ENCODE measurements at regions not wholly inside any gene's neighbourhood (a gene's known extent, or its start where the extent isn't known, plus 50 kb on each side); places are given as distances from the start of the nearest gene placed in this dataset.

DNA sequence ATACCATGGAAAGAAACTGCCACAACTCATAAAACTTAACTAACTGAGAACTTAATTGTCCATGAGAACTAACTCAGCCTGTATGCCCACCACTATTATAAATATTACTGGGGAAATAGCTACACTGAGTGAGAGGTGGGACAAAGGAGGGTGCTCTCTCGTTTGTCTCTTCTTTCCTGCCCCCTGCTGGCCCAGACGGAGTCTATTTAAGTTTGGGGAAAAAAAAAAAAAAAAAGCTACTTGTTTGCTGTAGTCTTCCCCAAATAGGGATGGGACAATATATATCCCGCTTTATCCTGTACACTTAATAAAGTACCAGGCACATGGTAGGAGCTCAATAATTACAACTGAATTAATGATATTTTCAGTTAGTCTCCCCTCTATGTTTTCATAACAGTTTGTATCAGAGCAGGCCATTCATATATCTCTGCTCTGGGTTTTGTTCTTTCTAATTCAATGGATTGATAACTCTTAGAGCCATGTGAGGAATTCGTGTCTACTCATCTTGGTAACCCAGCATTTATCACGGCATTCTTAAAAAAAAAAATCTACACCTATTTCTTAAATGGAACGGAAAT lies 647.6 kb upstream of the PKDCC start:
- no peak for DNase-seq (ENCODE audit: low read depth)

- no peak for DNase-seq (ENCODE audit: low read depth)
These were observed 642.4 kb upstream of the PKDCC start for GRCh38 chr2:41405441-41405840.

GRCh38 chr2:41409328-41409727 lies 638.5 kb upstream of the PKDCC start:
- no peak for DNase-seq (ENCODE audit: low read depth)

- no peak for DNase-seq (ENCODE audit: low read depth)
These were observed 637.8 kb upstream of the PKDCC start for GRCh38 chr2:41410011-41410410.

DNA sequence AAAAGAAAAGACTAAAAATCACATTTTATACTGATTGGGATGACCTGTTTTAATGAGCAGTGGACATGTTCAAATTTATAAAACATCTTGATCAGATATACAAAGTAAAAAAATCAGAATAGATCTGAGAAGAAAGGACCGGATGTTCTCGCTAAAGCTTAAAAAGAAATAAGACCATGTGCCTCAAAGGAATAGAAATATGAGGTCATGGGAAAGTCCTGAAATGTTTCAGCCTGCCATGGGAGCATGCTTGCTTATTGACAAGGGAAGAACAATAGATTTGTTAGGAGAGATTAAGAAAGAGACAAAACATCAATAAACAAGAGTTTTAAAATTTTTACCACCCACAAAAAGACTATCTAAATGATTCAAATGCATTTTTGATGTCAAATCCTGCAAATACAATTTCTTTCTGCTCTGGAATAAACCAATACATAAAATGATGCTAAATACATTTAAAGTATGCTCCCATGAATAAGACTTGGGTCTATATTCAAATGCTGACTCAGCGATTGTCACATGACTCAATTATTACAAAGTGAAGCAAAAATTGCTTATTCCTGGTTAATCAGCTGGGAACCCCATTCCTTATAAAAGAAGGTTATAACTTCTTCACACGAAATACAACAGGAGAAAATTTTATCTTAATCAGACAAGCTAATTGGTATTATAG lies 633.9 kb upstream of the PKDCC start:
- no peak for DNase-seq (ENCODE audit: low read depth)

DNA sequence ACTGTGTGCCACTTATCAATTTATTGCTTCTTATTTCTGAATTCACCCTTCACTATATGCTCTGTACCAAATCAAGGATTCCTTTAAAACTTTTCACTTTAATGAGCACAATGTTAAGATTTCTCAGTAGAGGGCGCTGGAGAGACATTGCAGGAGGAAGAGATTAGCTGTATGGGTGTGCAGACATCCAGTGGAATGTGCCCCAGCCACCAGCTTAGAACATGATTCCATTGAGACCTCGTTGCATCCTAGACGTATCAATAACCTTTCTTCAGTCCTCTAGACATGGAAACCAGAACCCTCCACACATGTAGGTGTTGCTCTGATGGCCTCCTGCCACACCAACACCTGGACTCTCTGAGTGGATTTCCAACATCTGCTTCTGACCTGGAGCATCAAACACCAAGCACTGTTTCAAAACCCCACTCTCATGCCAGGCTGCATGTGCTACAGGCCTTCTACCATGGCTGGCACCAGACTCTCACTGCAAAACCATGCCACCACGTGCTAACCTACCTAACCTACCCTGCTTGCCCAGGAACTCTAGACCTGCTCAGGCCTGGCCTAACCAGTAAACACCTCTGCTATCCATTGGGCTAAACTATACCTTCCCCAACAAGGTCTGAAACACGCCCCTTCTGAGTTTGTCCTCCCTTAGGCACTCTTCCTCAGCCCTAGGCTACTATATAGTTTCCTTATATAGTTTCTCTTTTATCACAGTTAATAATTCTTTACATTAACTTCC lies 633.2 kb upstream of the PKDCC start:
- no peak for DNase-seq (ENCODE audit: low read depth)

GRCh38 chr2:41417511-41417910 lies 630.3 kb upstream of the PKDCC start:
- no peak for DNase-seq (ENCODE audit: low read depth)

GRCh38 chr2:41420219-41420618 lies 627.6 kb upstream of the PKDCC start:
- DNase-seq (ENCODE audit: low read depth), result no peak

GRCh38 chr2:41420872-41421271 lies 626.9 kb upstream of the PKDCC start:
- no peak for DNase-seq (ENCODE audit: low read depth)

- no peak for DNase-seq (ENCODE audit: low read depth)
These were observed 616.1 kb upstream of the PKDCC start for GRCh38 chr2:41431756-41432155.

- no peak for DNase-seq (ENCODE audit: low read depth)
These were observed 615.4 kb upstream of the PKDCC start for GRCh38 chr2:41432459-41432858.

- no peak for DNase-seq (ENCODE audit: low read depth)
These were observed 612.8 kb upstream of the PKDCC start for GRCh38 chr2:41434991-41435390.

DNA sequence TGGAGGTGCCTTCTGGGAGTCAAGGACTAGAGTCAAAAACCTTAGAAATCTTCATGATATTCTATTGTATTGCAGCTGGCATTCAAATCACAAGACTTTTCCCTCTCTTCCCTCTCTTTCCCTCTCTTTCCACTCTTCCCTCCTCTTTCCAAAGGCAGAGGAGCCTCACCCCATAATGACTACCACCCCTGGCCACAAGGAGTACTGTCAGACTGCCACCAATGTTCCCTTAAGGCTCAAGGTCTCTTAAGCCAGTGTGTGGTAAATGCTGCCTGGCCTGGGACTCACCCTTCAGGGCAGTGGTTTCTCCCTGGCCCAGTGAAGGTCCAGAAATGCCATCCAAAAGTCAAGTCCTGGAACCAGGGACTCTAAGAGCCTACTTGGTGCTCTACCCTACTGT lies 605.9 kb upstream of the PKDCC start:
- no peak for DNase-seq (ENCODE audit: low read depth)

DNA sequence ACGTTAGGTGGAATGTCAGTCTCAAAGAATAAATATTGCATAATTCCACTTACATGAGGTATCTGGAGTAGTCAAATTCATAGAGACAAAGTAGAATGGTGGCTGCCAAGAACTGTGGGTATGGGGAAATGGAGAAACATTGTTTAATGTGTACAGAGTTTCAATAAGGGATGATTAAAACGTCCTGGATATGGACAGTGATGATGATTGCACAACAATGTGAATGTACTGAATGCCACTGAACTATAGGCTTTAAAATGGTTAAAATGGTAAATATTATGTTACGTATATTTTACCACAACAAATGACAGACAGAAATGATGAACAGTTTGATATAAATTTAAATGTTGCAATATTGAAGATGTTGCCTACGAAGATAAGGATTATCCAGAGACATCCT lies 602.0 kb upstream of the PKDCC start:
- DNase-seq (ENCODE audit: low read depth), result no peak

- DNase-seq (ENCODE audit: low read depth), result no peak
These were observed 601.6 kb upstream of the PKDCC start for GRCh38 chr2:41446266-41446665.

DNA sequence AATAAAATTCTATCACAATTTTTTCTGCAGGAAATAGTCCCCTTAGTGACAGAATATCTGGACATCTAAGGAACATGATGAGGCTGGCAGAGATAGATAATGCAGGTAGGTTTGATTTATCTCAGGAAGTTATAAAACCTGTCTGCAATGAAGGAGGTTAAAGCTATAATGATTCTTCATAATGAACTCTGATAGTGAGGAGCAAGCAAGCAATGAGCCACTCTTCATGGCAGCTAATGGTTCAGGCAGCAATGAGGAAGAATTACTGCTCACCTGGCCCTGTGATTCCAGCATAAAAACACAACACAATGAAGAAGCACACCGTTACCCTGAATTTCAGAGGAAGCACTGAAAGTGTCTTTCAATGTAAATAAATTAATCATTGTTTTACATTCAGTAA lies 599.6 kb upstream of the PKDCC start:
- no peak for DNase-seq (ENCODE audit: low read depth)

GRCh38 chr2:41457026-41457425 lies 590.8 kb upstream of the PKDCC start:
- DNase-seq (ENCODE audit: low read depth), result no peak

GRCh38 chr2:41460661-41461060 lies 587.2 kb upstream of the PKDCC start:
- no peak for DNase-seq (ENCODE audit: low read depth)

- no peak for DNase-seq (ENCODE audit: low read depth)
These were observed 583.4 kb upstream of the PKDCC start for GRCh38 chr2:41464395-41464794.

- DNase-seq (ENCODE audit: low read depth), result no peak
These were observed 571.9 kb upstream of the PKDCC start for GRCh38 chr2:41475959-41476358.

GRCh38 chr2:41482659-41483058 lies 565.2 kb upstream of the PKDCC start:
- DNase-seq (ENCODE audit: low read depth), result no peak

DNA sequence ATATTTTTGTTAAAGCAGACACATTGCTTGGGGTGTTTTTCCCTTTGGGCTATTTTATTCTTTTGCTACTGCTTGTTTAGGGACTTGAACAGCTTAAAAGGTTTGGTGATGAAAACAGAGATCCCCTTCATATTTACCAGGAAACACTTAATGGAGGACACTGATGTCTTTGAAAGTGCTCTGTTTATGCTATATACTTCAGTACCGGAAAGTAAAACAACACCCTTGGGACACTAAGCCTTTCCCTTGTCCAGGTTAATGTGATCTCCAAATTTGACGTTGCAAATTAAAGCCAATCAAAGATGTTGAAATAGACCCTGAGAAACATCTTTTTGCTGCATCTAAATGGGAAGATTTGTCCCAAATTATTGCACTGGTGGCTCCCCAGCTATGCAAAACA lies 564.6 kb upstream of the PKDCC start:
- no peak for DNase-seq (ENCODE audit: low read depth)

DNA sequence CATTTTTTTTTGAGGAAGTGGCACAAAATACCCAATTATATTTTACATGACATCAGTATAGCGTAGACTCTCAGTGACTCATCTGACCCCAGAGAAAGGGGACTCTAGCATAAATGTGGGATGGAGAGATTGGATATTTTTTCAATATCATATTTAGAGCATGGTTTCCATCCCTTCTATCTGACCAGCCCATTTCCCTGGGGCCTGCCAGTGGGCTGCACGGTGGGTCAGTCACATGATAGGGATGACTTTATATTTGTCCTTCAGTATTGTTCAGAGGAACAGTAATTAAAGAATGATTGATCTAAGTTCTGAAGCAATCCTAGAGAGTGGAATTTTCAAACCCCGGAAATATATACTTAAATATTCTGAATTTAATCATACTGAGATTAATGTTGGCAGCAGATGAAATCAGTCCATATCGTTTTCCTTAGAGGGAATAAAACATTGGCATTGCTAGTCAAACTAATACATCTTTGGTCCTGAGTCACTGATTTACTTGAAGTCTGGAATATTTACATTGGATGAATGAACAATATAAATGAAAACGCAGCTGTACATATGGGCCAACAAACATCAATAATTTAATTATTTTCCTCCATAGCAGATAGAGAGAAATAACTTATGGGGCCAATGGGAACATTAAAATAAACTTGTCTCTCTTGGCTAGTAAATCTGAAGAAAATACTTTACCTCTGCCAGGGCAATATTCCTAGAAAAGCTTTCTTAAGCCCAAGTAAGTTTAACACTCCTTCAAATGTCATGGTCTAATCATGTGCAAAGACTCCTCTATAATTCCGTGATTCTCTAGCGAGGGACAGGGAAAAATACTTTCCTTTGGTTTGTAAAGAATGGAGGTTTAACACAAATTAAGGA lies 563.6 kb upstream of the PKDCC start:
- DNase-seq (ENCODE audit: low read depth), result no peak
